ENCODE measurements at regions not wholly inside any gene's neighbourhood (a gene's known extent, or its start where the extent isn't known, plus 50 kb on each side); places are given as distances from the start of the nearest gene placed in this dataset.

DNA sequence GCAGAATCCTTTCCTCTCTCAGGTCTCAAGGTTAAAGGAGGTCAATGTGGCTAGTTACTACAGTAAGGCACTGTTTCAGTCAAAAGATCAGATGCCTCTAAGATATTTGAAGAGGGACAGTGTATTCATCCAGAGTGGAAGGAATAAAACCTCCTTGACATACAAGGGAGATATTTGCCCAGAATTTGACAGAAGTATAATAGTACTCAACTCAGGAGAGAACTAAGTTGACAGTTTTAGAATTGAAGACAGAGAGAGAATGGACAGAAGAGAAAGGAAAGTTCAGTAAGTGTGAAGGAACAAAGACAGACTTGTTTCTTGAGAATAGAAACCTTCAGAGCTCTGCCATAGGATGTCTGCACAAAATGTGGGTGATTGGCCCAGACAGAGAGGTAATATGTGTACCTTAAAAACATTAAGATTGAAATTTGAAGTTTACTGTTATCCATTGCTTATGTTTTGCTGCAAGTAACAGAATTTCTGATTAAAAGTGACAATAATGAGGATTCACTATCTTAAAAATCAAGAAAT, 507.1 kb downstream of the IGSF11 start (continued):
- TF ChIP-seq, protein P1, sequence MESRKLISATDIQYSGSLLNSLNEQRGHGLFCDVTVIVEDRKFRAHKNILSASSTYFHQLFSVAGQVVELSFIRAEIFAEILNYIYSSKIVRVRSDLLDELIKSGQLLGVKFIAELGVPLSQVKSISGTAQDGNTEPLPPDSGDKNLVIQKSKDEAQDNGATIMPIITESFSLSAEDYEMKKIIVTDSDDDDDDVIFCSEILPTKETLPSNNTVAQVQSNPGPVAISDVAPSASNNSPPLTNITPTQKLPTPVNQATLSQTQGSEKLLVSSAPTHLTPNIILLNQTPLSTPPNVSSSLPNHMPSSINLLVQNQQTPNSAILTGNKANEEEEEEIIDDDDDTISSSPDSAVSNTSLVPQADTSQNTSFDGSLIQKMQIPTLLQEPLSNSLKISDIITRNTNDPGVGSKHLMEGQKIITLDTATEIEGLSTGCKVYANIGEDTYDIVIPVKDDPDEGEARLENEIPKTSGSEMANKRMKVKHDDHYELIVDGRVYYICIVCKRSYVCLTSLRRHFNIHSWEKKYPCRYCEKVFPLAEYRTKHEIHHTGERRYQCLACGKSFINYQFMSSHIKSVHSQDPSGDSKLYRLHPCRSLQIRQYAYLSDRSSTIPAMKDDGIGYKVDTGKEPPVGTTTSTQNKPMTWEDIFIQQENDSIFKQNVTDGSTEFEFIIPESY (IDR thresholded peaks at IDR 0.05; ENCODE audit: borderline replicate concordance, low read depth), result no peak
- no peak for TF ChIP-seq TAF1 (IDR thresholded peaks at IDR 0.05; ENCODE audit: borderline replicate concordance, low read depth, low read length)
- TF ChIP-seq, protein P2, sequence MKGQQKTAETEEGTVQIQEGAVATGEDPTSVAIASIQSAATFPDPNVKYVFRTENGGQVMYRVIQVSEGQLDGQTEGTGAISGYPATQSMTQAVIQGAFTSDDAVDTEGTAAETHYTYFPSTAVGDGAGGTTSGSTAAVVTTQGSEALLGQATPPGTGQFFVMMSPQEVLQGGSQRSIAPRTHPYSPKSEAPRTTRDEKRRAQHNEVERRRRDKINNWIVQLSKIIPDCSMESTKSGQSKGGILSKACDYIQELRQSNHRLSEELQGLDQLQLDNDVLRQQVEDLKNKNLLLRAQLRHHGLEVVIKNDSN (IDR thresholded peaks at IDR 0.05; ENCODE audit: borderline replicate concordance, low read depth), result no peak
- TF ChIP-seq, protein P3, sequence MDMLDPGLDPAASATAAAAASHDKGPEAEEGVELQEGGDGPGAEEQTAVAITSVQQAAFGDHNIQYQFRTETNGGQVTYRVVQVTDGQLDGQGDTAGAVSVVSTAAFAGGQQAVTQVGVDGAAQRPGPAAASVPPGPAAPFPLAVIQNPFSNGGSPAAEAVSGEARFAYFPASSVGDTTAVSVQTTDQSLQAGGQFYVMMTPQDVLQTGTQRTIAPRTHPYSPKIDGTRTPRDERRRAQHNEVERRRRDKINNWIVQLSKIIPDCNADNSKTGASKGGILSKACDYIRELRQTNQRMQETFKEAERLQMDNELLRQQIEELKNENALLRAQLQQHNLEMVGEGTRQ (IDR thresholded peaks at IDR 0.05; ENCODE audit: borderline replicate concordance, low read depth, low read length), result no peak

DNA sequence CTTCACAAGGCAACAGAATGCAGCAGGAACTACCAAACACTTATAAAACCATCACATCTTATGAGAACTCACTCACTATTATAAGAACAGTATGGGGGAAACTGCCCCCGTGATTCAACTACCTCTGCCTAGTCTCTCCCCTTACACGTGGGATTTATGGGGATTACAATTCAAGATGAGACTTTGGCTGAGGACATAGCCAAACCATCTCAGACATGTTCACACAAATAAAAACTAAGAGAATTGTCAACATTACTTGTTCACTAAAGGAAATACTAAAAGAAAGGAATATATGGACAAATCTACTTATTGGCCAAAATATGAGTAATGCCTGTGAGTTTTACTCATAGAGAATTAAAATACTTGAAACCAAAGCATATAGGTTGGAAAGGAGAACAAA, 505.1 kb downstream of the IGSF11 start:
- H3K4me3 ChIP-seq (ENCODE audit: low read depth in 2 of 2, low read length in 1 of 2), result no peak overlapping the region
- H3K9ac ChIP-seq, result no peak overlapping the region
- no peaks in the 10 kb centered on the region for H3K79me2 ChIP-seq (ENCODE audit: insufficient read depth)
- no peaks in the 10 kb centered on the region for H3K4me1 ChIP-seq (ENCODE audit: control insufficient read depth in 1 of 2, insufficient read depth in 2 of 2, low read depth in 1 of 2, low read length in 1 of 2)
- POLR2A ChIA-PET, result no interaction called here
- H3K36me3 ChIP-seq (replicated peaks in 1 of 2; ENCODE audit: control insufficient read depth in 1 of 2, insufficient read depth in 2 of 2, low read length in 1 of 2), result no peaks in the 10 kb centered on the region
- no peaks in the 10 kb centered on the region for H3F3A ChIP-seq (replicated peaks; ENCODE audit: insufficient read depth)
- H4K20me1 ChIP-seq (ENCODE audit: insufficient read depth), result no peaks in the 10 kb centered on the region
- TF ChIP-seq SMC3 (IDR thresholded peaks at IDR 0.05; ENCODE audit: low read depth, low read length) (no peak), FOSL2 (IDR thresholded peaks at IDR 0.05; ENCODE audit: borderline replicate concordance, low read depth) (no peak), NFIC (IDR thresholded peaks at IDR 0.05; ENCODE audit: borderline replicate concordance) (no peak), GATA2 (CRISPR knock-in tag; IDR thresholded peaks at IDR 0.05) (no peak), TAF1 (IDR thresholded peaks at IDR 0.05; ENCODE audit: borderline replicate concordance, low read depth, low read length) (no peak), RXRA (IDR thresholded peaks at IDR 0.05; ENCODE audit: borderline replicate concordance, low read depth) (no peak), FOXM1 (IDR thresholded peaks at IDR 0.05; ENCODE audit: low read depth) (no peak), GABPA (IDR thresholded peaks at IDR 0.05; ENCODE audit: low read depth) (no peak), TCF12 (IDR thresholded peaks at IDR 0.05) (no peak)
- TF ChIP-seq, protein P4, sequence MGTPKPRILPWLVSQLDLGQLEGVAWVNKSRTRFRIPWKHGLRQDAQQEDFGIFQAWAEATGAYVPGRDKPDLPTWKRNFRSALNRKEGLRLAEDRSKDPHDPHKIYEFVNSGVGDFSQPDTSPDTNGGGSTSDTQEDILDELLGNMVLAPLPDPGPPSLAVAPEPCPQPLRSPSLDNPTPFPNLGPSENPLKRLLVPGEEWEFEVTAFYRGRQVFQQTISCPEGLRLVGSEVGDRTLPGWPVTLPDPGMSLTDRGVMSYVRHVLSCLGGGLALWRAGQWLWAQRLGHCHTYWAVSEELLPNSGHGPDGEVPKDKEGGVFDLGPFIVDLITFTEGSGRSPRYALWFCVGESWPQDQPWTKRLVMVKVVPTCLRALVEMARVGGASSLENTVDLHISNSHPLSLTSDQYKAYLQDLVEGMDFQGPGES (IDR thresholded peaks at IDR 0.05; ENCODE audit: low read depth, low read length), result no peak
- TF ChIP-seq, protein P5, sequence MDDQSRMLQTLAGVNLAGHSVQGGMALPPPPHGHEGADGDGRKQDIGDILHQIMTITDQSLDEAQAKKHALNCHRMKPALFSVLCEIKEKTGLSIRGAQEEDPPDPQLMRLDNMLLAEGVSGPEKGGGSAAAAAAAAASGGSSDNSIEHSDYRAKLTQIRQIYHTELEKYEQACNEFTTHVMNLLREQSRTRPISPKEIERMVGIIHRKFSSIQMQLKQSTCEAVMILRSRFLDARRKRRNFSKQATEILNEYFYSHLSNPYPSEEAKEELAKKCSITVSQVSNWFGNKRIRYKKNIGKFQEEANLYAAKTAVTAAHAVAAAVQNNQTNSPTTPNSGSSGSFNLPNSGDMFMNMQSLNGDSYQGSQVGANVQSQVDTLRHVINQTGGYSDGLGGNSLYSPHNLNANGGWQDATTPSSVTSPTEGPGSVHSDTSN (IDR thresholded peaks at IDR 0.05), result no peak
- TF ChIP-seq, protein P6, sequence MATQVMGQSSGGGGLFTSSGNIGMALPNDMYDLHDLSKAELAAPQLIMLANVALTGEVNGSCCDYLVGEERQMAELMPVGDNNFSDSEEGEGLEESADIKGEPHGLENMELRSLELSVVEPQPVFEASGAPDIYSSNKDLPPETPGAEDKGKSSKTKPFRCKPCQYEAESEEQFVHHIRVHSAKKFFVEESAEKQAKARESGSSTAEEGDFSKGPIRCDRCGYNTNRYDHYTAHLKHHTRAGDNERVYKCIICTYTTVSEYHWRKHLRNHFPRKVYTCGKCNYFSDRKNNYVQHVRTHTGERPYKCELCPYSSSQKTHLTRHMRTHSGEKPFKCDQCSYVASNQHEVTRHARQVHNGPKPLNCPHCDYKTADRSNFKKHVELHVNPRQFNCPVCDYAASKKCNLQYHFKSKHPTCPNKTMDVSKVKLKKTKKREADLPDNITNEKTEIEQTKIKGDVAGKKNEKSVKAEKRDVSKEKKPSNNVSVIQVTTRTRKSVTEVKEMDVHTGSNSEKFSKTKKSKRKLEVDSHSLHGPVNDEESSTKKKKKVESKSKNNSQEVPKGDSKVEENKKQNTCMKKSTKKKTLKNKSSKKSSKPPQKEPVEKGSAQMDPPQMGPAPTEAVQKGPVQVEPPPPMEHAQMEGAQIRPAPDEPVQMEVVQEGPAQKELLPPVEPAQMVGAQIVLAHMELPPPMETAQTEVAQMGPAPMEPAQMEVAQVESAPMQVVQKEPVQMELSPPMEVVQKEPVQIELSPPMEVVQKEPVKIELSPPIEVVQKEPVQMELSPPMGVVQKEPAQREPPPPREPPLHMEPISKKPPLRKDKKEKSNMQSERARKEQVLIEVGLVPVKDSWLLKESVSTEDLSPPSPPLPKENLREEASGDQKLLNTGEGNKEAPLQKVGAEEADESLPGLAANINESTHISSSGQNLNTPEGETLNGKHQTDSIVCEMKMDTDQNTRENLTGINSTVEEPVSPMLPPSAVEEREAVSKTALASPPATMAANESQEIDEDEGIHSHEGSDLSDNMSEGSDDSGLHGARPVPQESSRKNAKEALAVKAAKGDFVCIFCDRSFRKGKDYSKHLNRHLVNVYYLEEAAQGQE (IDR thresholded peaks at IDR 0.05; ENCODE audit: low read depth, low read length), result no peak
- TF ChIP-seq, protein P3 (IDR thresholded peaks at IDR 0.05; ENCODE audit: borderline replicate concordance, low read depth, low read length), result no peak
- H3K27me3 ChIP-seq (ENCODE audit: insufficient read depth), result no peaks in the 10 kb centered on the region
- H3K9me3 ChIP-seq, result no peaks in the 10 kb centered on the region
- H3K9me2 ChIP-seq, result no peaks in the 10 kb centered on the region
- no peak overlapping the region for H3K27ac ChIP-seq (ENCODE audit: low read depth in 2 of 2, low read length in 1 of 2)
- CTCF ChIA-PET, result no interaction called here
- DNase-seq, result no peak
- WGBS (ENCODE audit: low lambda C conversion rate), result 36% methylated on average over 2 of the region's 2 CpGs
- no peak overlapping the region for H2AFZ ChIP-seq (ENCODE audit: low read depth)
- no peak overlapping the region for H3K4me2 ChIP-seq
